ENCODE measurements at regions not wholly inside any gene's neighbourhood (a gene's known extent, or its start where the extent isn't known, plus 50 kb on each side); places are given as distances from the start of the nearest gene placed in this dataset.

DNA sequence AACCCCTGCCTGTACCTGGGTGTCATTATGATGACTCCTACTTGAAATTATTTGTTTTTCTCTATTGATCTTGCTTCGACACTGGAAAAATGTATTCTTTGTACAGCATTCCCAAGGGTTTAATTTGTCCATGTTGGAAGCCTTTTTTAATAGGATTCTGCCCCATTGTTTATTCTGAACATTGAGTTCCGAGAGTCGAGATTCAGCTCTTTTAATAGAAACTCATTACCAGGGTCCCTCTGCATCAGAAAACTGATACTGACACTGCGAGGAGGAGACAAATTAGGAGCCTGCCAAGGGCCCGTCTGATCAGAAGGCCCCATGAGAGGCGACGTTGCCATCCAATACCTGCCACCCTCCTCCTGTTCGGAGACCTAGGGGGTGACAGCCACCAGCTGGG is 260.5 kb upstream of the ZMIZ1 start:
- Histone ChIP-seq H3K9ac (ENCODE audit: low read length) (no peak overlapping the region), H3K18ac (ENCODE audit: low read length) (no peak overlapping the region), H3K27ac (ENCODE audit: low read depth, low read length) (no peak overlapping the region), H3K4ac (ENCODE audit: low read depth, low read length) (no peak overlapping the region), H4K8ac (ENCODE audit: low read depth, low read length) (no peak overlapping the region), H4K5ac (ENCODE audit: low read length) (no peak overlapping the region), H3K4me3 (ENCODE audit: low read length) (no peak overlapping the region), H3K4me2 (ENCODE audit: low read length) (no peak overlapping the region), H3K23ac (ENCODE audit: low read length) (no peak overlapping the region), H2BK120ac (ENCODE audit: low read depth, low read length) (no peak overlapping the region), H3K79me2 (ENCODE audit: control insufficient read depth, insufficient read depth, low read length) (no peaks in the 10 kb centered on the region), H2BK5ac (ENCODE audit: low read length) (no peak overlapping the region), H3K56ac (ENCODE audit: low read length) (peak overlapping the region; percentile 59), H3K79me1 (ENCODE audit: low read length) (no peaks in the 10 kb centered on the region), H3K36me3 (ENCODE audit: control insufficient read depth, insufficient read depth, low read length) (no peaks in the 10 kb centered on the region), H3K27me3 (ENCODE audit: insufficient read depth, low read length, poor library complexity) (no peaks in the 10 kb centered on the region), H3K4me1 (ENCODE audit: control insufficient read depth, low read depth, low read length) (peaks cover 6% of the 10 kb centered on the region), H2AK5ac (ENCODE audit: low read length) (no peak overlapping the region), H2BK15ac (replicated peaks; ENCODE audit: low read depth) (no peak overlapping the region)
- DNase-seq = no peak
- no CpG with 5 or more reads among the region's 8 CpGs for WGBS (ENCODE audit: extremely low coverage, insufficient coverage, low lambda C conversion rate)

DNA sequence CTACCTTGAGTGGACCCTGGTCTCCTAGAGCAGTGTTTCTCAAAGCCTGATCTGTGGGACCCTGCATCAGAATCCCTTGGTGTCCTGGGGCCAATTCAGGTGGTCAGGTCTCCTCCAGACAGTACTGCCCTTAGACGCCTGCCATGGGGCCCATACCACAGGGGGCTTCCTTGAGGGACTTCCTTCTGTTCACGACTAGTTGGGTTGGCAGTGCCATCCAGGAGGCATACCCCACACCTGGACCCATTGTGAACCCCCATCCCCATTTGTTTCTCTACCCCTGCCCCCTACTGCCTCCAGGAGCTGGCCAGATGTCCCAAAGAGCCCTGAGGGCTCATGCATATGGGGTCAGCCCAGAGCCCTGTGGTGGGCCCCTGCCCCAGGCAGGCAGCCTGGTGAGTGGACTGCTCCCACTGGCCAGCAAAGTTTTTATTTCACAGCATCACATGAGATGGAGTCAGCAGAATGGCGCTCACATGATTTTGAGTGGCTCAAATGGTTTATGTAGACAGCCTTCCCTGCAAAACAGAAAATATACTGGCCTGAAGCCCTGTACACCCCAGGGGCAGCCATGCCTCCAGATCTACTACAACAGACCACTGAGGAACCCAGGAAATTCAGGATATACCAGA is 259.9 kb upstream of the ZMIZ1 start:
- Histone ChIP-seq H4K5ac (ENCODE audit: low read length) (no peak overlapping the region), H3K27ac (ENCODE audit: low read depth, low read length) (no peak overlapping the region), H3K4me2 (ENCODE audit: low read length) (no peak overlapping the region), H3K4me3 (ENCODE audit: low read length) (no peak overlapping the region), H3K4me1 (ENCODE audit: control insufficient read depth, low read depth, low read length) (peaks cover 6% of the 10 kb centered on the region), H3K79me1 (ENCODE audit: low read length) (no peaks in the 10 kb centered on the region), H3K27me3 (ENCODE audit: insufficient read depth, low read length, poor library complexity) (no peaks in the 10 kb centered on the region), H3K9ac (ENCODE audit: low read length) (no peak overlapping the region), H2BK5ac (ENCODE audit: low read length) (no peak overlapping the region), H3K23ac (ENCODE audit: low read length) (no peak overlapping the region), H3K56ac (ENCODE audit: low read length) (no peak overlapping the region), H2AK5ac (ENCODE audit: low read length) (no peak overlapping the region), H3K18ac (ENCODE audit: low read length) (no peak overlapping the region), H3K36me3 (ENCODE audit: control insufficient read depth, insufficient read depth, low read length) (no peaks in the 10 kb centered on the region), H2BK120ac (ENCODE audit: low read depth, low read length) (no peak overlapping the region), H3K79me2 (ENCODE audit: control insufficient read depth, insufficient read depth, low read length) (no peaks in the 10 kb centered on the region), H4K8ac (ENCODE audit: low read depth, low read length) (no peak overlapping the region), H2BK15ac (replicated peaks; ENCODE audit: low read depth) (no peak overlapping the region), H3K4ac (ENCODE audit: low read depth, low read length) (no peak overlapping the region)
- no peak for DNase-seq
- WGBS (ENCODE audit: extremely low coverage, insufficient coverage, low lambda C conversion rate) = no CpG with 5 or more reads among the region's 3 CpGs

DNA sequence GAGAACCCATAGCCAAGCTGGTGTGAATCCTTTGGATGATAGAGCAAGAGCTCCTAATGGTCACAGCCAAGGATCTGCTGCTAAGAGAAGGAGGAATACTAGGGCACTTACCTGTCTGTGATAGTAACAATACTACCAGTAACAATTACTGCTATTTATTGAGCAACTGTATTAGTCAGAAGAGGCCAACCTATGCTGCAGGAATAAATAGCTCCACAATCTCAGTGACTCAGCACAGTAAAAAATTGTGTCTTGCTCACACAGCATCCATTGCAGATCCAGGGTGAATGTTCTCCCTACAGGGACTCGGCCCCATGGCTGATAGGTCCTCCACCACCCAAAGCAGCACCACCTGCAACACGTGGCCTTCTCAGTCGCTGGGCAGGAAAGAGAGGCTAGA is 257.6 kb upstream of the ZMIZ1 start:
- Histone ChIP-seq H3K23ac (ENCODE audit: low read length) (no peak overlapping the region), H3K9ac (ENCODE audit: low read length) (no peak overlapping the region), H3K79me1 (ENCODE audit: low read length) (no peaks in the 10 kb centered on the region), H2BK15ac (replicated peaks; ENCODE audit: low read depth) (no peak overlapping the region), H3K36me3 (ENCODE audit: control insufficient read depth, insufficient read depth, low read length) (no peaks in the 10 kb centered on the region), H4K5ac (ENCODE audit: low read length) (no peak overlapping the region), H3K4me1 (ENCODE audit: control insufficient read depth, low read depth, low read length) (peaks cover 6% of the 10 kb centered on the region), H3K56ac (ENCODE audit: low read length) (no peak overlapping the region), H3K27me3 (ENCODE audit: insufficient read depth, low read length, poor library complexity) (no peaks in the 10 kb centered on the region), H3K4ac (ENCODE audit: low read depth, low read length) (no peak overlapping the region), H4K8ac (ENCODE audit: low read depth, low read length) (no peak overlapping the region), H2AK5ac (ENCODE audit: low read length) (no peak overlapping the region), H3K18ac (ENCODE audit: low read length) (no peak overlapping the region), H2BK5ac (ENCODE audit: low read length) (no peak overlapping the region), H3K4me3 (ENCODE audit: low read length) (no peak overlapping the region), H2BK120ac (ENCODE audit: low read depth, low read length) (no peak overlapping the region), H3K79me2 (ENCODE audit: control insufficient read depth, insufficient read depth, low read length) (no peaks in the 10 kb centered on the region), H3K27ac (ENCODE audit: low read depth, low read length) (no peak overlapping the region), H3K4me2 (ENCODE audit: low read length) (no peak overlapping the region)
- no peak for DNase-seq
- no CpG with 5 or more reads among the region's 3 CpGs for WGBS (ENCODE audit: extremely low coverage, insufficient coverage, low lambda C conversion rate)

DNA sequence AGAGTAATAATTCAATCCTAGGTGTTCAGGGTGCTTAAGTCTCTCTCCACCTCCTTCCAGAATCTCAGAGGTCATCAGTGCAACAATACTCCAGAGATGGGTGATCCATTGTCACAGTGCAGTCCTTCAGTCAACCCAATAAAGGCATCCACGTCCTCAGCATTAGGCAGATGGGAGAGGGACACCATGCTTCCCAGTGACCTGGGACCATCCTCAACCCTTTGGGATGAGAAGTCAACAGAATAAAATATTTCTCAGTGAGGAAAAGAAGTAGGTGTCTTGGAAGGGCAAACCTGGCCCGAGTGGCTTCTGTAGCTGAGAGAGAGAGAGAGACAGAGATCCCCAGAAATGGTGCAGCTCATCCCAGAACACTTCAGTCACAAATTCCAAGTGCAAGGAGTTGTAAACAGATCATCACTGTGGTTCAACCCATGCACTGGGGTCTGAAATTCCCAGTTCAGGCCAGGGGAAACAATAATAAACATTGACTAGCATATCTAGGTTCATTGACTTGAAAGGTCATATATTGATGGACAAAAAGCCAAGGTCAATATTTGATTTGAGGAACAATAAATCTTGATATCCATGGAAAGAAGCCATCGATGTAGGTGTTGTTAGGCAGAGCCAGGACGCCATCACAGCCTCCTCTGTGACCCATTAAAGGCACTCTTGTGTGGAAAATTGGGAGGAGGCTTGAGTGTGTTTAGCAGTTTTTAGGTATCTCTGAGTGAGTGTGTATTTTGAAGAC is 256.0 kb upstream of the ZMIZ1 start:
- Histone ChIP-seq H3K27me3 (ENCODE audit: insufficient read depth, low read length, poor library complexity) (no peaks in the 10 kb centered on the region), H3K4me2 (ENCODE audit: low read length) (no peak overlapping the region)
- DNase-seq = no peak

DNA sequence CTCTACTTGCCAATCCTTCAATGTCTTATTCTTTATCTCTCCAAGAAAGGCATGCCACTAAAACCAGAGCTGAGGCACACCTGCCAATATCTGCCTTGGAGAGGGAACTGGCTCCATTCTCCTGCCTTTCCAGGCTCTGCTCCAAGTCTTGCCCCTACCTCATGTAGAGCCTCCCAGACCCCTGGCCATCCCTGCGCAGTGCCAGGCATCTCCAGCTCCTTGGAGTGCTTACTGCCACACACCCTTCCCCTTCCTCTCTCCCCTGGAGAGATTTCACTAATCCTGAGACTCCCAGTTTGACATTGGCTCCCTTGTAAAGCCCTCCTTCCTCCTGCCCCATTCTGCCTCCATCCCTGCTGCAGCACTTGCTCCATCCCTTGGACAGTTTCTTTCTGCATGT is 255.2 kb upstream of the ZMIZ1 start:
- Histone ChIP-seq H3K18ac (ENCODE audit: low read length) (no peak overlapping the region), H2BK5ac (ENCODE audit: low read length) (no peak overlapping the region), H2AK5ac (ENCODE audit: low read length) (no peak overlapping the region), H3K79me1 (ENCODE audit: low read length) (no peaks in the 10 kb centered on the region), H3K4me3 (ENCODE audit: low read length) (no peak overlapping the region), H3K23ac (ENCODE audit: low read length) (no peak overlapping the region), H3K4me2 (ENCODE audit: low read length) (no peak overlapping the region), H2BK120ac (ENCODE audit: low read depth, low read length) (no peak overlapping the region), H3K79me2 (ENCODE audit: control insufficient read depth, insufficient read depth, low read length) (no peaks in the 10 kb centered on the region), H3K56ac (ENCODE audit: low read length) (no peak overlapping the region), H3K36me3 (ENCODE audit: control insufficient read depth, insufficient read depth, low read length) (no peaks in the 10 kb centered on the region), H4K8ac (ENCODE audit: low read depth, low read length) (no peak overlapping the region), H4K5ac (ENCODE audit: low read length) (no peak overlapping the region), H3K4ac (ENCODE audit: low read depth, low read length) (no peak overlapping the region), H3K4me1 (ENCODE audit: control insufficient read depth, low read depth, low read length) (no peaks in the 10 kb centered on the region), H3K27me3 (ENCODE audit: insufficient read depth, low read length, poor library complexity) (no peaks in the 10 kb centered on the region), H2BK15ac (replicated peaks; ENCODE audit: low read depth) (no peak overlapping the region), H3K27ac (ENCODE audit: low read depth, low read length) (no peak overlapping the region), H3K9ac (ENCODE audit: low read length) (no peak overlapping the region)
- DNase-seq = no peak
- no CpG with 5 or more reads among the region's 1 CpG for WGBS (ENCODE audit: extremely low coverage, insufficient coverage, low lambda C conversion rate)

More for the DNA sequence above, 256.0 kb upstream of the ZMIZ1 start:
- H2BK120ac ChIP-seq (ENCODE audit: low read depth, low read length) = no peak overlapping the region
- no peak overlapping the region for H2AK5ac ChIP-seq (ENCODE audit: low read length)
- H3K4me3 ChIP-seq (ENCODE audit: low read length) = no peak overlapping the region
- no peak overlapping the region for H3K9ac ChIP-seq (ENCODE audit: low read length)
- H3K4me1 ChIP-seq (ENCODE audit: control insufficient read depth, low read depth, low read length) = peaks cover 2% of the 10 kb centered on the region
- no peak overlapping the region for H3K18ac ChIP-seq (ENCODE audit: low read length)
- no peak overlapping the region for H2BK5ac ChIP-seq (ENCODE audit: low read length)
- H3K56ac ChIP-seq (ENCODE audit: low read length) = no peak overlapping the region
- no peak overlapping the region for H2BK15ac ChIP-seq (replicated peaks; ENCODE audit: low read depth)
- no peak overlapping the region for H3K27ac ChIP-seq (ENCODE audit: low read depth, low read length)
- no peaks in the 10 kb centered on the region for H3K36me3 ChIP-seq (ENCODE audit: control insufficient read depth, insufficient read depth, low read length)
- WGBS (ENCODE audit: extremely low coverage, insufficient coverage, low lambda C conversion rate) = no CpG with 5 or more reads among the region's 4 CpGs
- H3K4ac ChIP-seq (ENCODE audit: low read depth, low read length) = no peak overlapping the region
- H4K8ac ChIP-seq (ENCODE audit: low read depth, low read length) = no peak overlapping the region
- H4K5ac ChIP-seq (ENCODE audit: low read length) = no peak overlapping the region
- no peak overlapping the region for H3K23ac ChIP-seq (ENCODE audit: low read length)
- H3K79me2 ChIP-seq (ENCODE audit: control insufficient read depth, insufficient read depth, low read length) = no peaks in the 10 kb centered on the region
- H3K79me1 ChIP-seq (ENCODE audit: low read length) = no peaks in the 10 kb centered on the region

All from mesendoderm (in vitro differentiated cells).